ENCODE measurements at regions not wholly inside any gene's neighbourhood (a gene's known extent, or its start where the extent isn't known, plus 50 kb on each side); places are given as distances from the start of the nearest gene placed in this dataset.
"Not testable (repeated sequence)": the region's sequence is repeated elsewhere in the genome, so short reads cannot be mapped to it uniquely, and the experiment has no call there.

DNA sequence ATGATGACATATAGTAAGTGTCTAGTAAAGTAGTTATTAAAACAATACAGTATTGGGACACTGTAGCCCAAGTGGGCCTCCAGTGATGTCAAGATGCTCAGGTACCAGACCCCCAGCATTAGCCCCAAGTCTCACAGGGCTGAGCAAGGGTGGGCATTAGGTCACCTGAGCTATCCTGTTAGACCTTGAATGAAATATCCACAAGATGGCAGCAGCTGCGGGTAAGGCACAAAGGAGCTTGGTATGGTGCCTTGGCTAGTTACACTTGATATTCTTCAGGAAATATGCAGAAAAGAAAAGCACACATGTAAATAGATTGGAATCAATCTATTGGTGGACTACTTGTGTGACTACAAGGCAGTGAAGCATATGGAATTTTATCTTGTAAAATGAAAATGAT, 701.8 kb upstream of the ADGRB3 start:
- TF ChIP-seq CTCF (IDR thresholded peaks at IDR 0.05; ENCODE audit: borderline replicate concordance, insufficient read depth, low read depth, low read length) = peak; percentile 21; the same call in 1 of the 2 replicates
- no peak overlapping the region for H3K4me3 ChIP-seq (ENCODE audit: low read depth, low read length)

- not testable (repeated sequence) for H3K4me3 ChIP-seq (ENCODE audit: low read depth, low read length)
These were observed 712.5 kb upstream of the ADGRB3 start for GRCh38 chr6:67922588-67922987.

DNA sequence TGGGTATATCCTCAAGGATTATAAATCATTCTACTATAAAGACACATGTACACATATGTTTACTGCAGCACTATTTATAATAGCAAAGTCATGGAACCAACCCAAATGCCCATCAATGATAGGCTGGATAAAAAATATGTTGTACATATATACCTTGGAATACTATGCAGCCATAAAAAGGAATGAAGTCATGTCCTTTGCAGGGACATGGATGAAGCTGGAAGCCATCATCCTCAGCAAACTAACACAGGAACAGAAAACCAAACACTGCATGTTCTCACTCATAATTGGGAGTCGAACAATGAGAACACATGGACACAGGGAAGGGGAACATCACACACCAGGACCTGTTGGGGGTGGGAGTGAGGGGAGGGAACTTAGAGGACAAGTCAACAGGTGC, 715.0 kb upstream of the ADGRB3 start:
- not testable (repeated sequence) for H3K4me3 ChIP-seq (ENCODE audit: low read depth, low read length)

GRCh38 chr6:67916399-67916798, 718.7 kb upstream of the ADGRB3 start:
- no peak overlapping the region for H3K4me3 ChIP-seq (ENCODE audit: low read depth, low read length)
- no peak for TF ChIP-seq CTCF (IDR thresholded peaks at IDR 0.05; ENCODE audit: borderline replicate concordance, insufficient read depth, low read depth, low read length)

GRCh38 chr6:67914419-67914818, 720.7 kb upstream of the ADGRB3 start:
- TF ChIP-seq CTCF (IDR thresholded peaks at IDR 0.05; ENCODE audit: borderline replicate concordance, insufficient read depth, low read depth, low read length) = no peak
- H3K4me3 ChIP-seq (ENCODE audit: low read depth, low read length) = no peak overlapping the region

- no peak overlapping the region for H3K4me3 ChIP-seq (ENCODE audit: low read depth, low read length)
- no peak for TF ChIP-seq CTCF (IDR thresholded peaks at IDR 0.05; ENCODE audit: borderline replicate concordance, insufficient read depth, low read depth, low read length)
These were observed 725.7 kb upstream of the ADGRB3 start for GRCh38 chr6:67909354-67909753.

DNA sequence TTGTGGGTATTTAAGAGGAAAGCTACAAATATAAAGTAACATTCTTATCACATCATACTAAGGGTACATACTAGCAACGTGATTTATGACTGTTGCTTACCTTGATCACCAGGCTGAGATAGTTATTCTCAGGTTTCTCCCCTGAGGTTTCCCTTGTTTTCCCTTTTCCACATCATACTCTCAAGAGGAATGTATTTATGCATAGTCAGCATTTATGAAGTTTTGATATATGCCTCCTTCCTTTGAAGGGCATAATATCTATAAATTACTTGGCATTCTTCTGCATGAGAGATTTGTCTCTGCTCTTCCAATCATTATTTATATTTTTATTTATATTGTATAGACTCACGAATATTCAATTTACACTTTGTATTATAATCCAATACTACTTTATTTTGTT, 726.7 kb upstream of the ADGRB3 start:
- H3K4me3 ChIP-seq (ENCODE audit: low read depth, low read length) = no peak overlapping the region
- no peak for TF ChIP-seq CTCF (IDR thresholded peaks at IDR 0.05; ENCODE audit: borderline replicate concordance, insufficient read depth, low read depth, low read length)

DNA sequence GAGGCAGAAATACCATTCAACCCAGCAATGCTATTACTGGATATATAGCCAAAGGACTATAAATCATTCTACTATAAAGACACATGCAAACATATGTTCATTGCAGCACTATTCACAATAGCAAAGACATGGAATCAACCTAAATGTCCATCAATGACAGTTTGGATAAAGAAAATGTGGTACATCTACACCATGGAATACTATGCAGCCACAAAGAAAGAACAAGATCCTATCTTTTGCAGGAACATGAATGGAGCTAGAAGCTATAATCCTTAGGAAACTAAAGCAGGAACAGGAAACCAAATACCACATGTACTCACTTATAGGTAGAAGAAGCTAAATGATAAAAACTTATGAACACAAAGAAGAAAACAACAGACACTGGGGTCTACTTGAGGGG, 730.3 kb upstream of the ADGRB3 start:
- H3K4me3 ChIP-seq (ENCODE audit: low read depth, low read length) = not testable (repeated sequence)

DNA sequence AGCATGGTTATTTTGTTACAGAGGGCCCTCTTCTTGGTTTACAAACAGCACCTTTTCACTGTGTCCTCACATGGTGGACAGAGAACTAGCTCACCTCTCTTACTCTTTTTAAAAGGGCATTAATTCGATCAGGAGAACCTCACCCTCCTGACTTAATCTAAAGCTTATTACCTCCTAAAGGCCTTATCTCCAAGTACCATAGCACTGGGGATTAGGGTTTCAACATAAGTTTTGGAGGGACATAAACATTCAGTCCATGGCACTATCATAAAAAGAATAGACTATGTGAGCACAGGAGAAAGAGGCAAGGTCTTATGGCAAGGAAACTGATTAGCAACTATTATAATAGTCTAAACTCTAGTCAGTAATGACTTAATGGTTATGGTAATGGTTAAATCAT, 736.2 kb upstream of the ADGRB3 start:
- H3K4me3 ChIP-seq (ENCODE audit: low read depth, low read length) = no peak overlapping the region
- no peak for TF ChIP-seq CTCF (IDR thresholded peaks at IDR 0.05; ENCODE audit: borderline replicate concordance, insufficient read depth, low read depth, low read length)

Data from GM12875 (cell line).